Bronchial epithelial cell (primary cell): ENCODE measurements at regions not wholly inside any gene's neighbourhood (a gene's known extent, or its start where the extent isn't known, plus 50 kb on each side); places are given as distances from the start of the nearest gene placed in this dataset.
"Not testable (repeated sequence)": the region's sequence is repeated elsewhere in the genome, so short reads cannot be mapped to it uniquely, and the experiment has no call there.

Experiments used
- DNase-seq: peaks from one replicate; pipeline ENCODE4 v3.0.0-alpha.2; 2010; ENCODE audit warnings: low read depth
- FAIRE-seq: peaks from 2 replicates; lab custom pipeline; 2011; peaks lifted over from hg19 to GRCh38; lab: Jason Lieb, UNC
- H3K27me3 ChIP-seq: 2 replicates; pipeline ENCODE4 v1.5.1; 2011; ENCODE audit warnings: low read length; ENCODE audit not compliant: control insufficient read depth, insufficient read depth
- H3K36me3 ChIP-seq: 2 replicates; pipeline ENCODE4 v1.5.1; 2011; ENCODE audit warnings: low read length; ENCODE audit not compliant: control insufficient read depth, insufficient read depth
- H3K4me3 ChIP-seq: 2 replicates; pipeline ENCODE4 v1.5.1; 2011; ENCODE audit warnings: mild to moderate bottlenecking, low read depth, low read length, control low read depth
- CTCF ChIP-seq: IDR thresholded peaks from 2 replicates; pipeline ENCODE4 v1.5.1; 2011; ENCODE audit warnings: mild to moderate bottlenecking, moderate library complexity, low read length, control low read depth, inconsistent platforms; ENCODE audit not compliant: insufficient read depth, severe bottlenecking

DNA sequence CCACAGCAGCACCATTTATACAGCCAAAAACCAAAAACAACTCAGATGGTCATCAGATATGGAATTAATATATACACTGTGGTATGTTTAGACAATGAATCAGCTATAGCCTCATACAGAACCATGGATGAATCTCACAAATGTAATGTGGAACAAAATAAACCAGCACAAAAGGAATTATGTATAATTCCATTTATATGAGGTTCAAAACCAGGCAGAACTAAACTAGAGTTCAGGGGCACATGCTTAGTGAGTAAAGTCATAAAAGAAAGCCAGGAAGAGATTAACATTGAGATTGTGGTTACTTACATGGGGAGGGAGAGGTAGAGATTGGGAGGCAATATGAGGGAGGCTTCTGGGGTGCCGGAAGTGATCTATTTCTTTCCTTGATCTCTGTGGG lies 231.1 kb downstream of the COPRS start:
- FAIRE-seq (no peak), DNase-seq (peak; percentile 28)
- no peak overlapping the region for H3K4me3 ChIP-seq
- no peaks in the 10 kb centered on the region for H3K36me3 ChIP-seq
- H3K27me3 ChIP-seq = no peaks in the 10 kb centered on the region
- TF ChIP-seq CTCF = no peak

DNA sequence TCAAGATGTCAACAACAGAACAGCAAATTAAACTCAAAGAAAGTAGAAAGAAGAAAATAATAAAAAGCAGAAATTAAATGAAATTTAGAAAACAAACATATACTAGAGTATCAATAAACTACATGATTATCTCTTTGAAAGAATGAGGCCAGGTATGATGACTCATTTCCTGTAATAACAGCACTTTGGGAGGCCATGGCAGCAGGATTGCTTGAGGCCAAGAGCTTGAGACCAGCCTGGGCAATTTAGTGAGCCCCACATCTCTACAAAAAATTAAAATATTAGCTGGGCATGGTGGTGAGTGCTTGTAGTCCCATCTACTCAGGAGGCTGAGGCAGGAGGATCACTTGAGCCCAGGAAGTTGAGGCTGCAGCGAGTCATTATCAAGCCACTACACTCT lies 232.5 kb downstream of the RAB11FIP4 start:
- DNase-seq (no peak), FAIRE-seq (no peak)
- Histone ChIP-seq H3K36me3 (no peaks in the 10 kb centered on the region), H3K4me3 (no peak overlapping the region), H3K27me3 (no peaks in the 10 kb centered on the region)
- no peak for TF ChIP-seq CTCF

DNA sequence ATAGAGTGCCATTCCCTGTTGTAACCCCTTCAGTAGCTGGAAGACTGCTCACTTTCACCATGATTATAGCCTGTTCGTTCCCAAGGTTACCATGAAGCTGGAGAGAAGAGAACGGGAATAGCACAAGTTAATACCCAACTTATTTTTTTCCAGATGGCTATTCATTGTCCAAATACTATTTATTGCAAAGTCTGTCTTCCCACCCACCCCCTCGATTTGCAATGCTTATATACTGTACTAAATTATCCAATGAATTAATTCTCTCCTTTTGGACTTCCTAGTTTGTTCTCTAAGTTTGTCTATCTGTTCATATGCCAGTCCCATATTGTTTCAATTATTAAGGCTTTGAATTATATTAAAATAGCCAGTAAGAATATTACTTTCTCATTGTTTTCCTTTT lies 231.0 kb downstream of the RAB11FIP4 start:
- Histone ChIP-seq H3K27me3 (no peaks in the 10 kb centered on the region), H3K4me3 (no peak overlapping the region), H3K36me3 (no peaks in the 10 kb centered on the region)
- FAIRE-seq (no peak), DNase-seq (no peak)
- no peak for TF ChIP-seq CTCF

DNA sequence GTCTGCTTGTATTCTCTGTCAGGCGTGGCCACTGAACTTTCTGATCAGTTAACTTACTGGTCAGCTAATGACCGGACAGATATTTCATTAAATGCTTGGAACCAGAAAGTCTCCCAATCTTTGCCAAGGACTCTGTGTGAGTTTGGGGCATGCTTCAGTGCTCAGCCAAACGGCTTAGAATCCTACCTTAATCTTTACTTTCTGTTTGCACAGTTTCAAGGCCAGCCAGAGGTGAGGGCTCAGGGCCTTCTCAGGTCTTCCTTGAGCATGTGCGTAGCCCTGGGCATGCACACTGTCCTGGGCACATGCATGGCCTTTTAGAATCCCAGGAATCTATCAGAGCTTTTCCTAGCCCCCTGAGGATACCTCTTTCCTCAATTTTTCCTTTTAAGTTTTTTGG lies 230.1 kb downstream of the RAB11FIP4 start:
- no peak for TF ChIP-seq CTCF
- Histone ChIP-seq H3K36me3 (no peaks in the 10 kb centered on the region), H3K27me3 (no peaks in the 10 kb centered on the region), H3K4me3 (no peak overlapping the region)
- DNase-seq (no peak), FAIRE-seq (no peak)

DNA sequence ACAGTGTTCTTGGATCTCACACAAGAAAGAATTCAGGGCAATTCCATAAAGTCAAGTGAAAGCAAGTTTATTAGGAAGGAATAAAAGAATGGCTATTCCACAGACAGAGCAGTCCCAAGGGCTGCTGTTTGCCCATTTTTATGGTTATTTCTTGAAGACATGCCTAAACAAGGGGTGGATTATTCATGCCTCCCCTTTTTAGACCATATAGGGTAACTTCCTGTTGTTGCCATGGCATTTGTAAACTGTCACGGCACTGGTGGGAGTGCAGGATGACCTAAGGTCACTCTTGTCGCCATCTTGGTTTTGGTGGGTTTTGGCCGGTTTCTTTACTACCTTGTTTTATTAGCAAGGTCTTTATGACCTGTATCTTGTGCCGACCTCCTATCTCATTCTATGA lies 219.6 kb downstream of the RAB11FIP4 start:
- peak; percentile 30 for DNase-seq
- FAIRE-seq, H3K4me3 ChIP-seq, H3K27me3 ChIP-seq, H3K36me3 ChIP-seq: not testable (repeated sequence)

DNA sequence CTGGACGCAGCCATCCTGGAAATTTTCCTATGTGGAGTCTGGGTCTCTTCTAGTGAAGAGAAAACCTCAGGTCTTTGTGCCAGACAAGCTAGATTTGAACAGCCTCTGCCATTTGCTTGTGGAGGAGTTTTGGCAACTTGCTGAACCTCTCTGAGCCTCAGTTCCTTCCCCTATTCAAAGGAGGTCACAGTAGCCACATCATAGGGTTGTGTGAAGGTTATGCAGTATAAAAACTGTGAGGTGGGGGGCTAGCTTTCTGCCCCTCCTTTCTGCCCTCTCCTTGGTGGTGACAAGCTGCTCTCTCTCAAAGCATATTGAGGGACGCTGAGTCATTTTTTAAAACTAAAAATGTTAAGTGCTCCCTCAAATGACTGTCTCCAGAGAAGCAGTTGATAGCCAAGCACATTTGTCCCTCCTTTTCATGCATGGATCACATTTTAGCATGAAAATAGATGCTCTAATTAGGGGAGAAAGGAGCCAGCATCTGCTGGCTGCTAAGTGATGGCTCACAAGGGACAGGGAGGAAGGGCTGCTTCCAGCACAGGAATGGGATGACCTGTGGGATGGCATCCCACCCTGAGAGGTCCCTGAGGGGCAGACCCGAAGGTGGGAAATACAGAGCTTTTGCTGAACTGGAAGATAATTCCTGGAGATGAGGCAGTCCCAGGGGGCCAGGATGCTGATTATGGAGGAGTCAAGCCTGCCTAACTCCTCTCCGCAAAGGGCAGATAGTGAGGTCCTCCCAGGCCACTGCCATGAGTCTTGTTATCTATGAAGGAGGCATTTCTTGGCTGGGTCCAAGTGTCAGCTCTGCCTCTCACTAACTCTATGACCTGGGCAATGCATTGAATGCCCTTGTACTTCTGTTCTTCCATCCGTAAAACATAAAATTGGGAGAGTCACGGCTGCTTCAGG lies 218.8 kb downstream of the RAB11FIP4 start:
- no peak for FAIRE-seq
- DNase-seq = no peak
- Histone ChIP-seq H3K27me3 (no peaks in the 10 kb centered on the region), H3K36me3 (no peaks in the 10 kb centered on the region), H3K4me3 (no peak overlapping the region)
- TF ChIP-seq CTCF = no peak
